Globus pallidus (tissue), 1 donor: ENCODE measurements at regions not wholly inside any gene's neighbourhood (a gene's known extent, or its start where the extent isn't known, plus 50 kb on each side); places are given as distances from the start of the nearest gene placed in this dataset.

Experiments used
- DNase-seq: peaks from one replicate; pipeline ENCODE4 v3.0.0-alpha.2; 2015; ENCODE audit warnings: low spot score

DNA sequence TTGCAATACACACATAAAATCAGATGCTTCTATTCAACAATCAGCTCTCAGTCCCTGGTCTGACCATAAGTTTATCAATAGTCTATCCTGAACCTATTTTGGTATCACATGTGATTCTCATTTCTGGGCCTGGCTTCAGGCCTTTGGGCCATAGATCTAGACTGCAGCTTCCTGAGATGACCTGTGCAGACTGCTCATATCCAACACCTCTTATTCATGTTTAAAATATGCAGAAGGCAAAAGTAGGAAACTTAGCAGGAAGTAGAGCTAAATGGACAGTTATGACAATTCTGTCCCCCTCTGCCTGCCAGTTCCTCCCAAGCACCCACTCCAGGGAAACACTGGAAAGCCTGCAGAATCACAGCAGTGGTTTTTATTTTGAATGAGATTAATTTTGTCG lies 53.3 kb downstream of the C7orf25 start:
- DNase-seq, result no peak

DNA sequence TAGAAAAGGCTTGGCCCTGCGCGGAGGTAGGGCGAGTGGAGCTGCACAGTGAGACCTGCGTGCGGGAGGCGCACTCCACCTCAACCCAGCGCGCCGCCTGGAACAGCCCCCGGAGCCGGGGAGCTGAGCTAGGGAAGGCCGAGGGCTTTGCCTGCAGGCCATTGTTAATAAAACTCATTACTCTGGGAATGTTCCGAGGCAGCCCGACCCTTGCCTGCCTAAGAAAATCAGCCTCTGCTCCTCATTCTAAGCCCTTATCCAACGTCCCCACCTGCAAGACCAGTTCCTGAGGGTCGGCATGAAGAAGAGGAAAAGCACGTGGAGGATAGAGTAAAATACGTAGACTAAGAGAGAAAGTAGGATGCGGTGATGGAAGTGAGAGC lies 55.3 kb downstream of the C7orf25 start:
- no peak for DNase-seq

DNA sequence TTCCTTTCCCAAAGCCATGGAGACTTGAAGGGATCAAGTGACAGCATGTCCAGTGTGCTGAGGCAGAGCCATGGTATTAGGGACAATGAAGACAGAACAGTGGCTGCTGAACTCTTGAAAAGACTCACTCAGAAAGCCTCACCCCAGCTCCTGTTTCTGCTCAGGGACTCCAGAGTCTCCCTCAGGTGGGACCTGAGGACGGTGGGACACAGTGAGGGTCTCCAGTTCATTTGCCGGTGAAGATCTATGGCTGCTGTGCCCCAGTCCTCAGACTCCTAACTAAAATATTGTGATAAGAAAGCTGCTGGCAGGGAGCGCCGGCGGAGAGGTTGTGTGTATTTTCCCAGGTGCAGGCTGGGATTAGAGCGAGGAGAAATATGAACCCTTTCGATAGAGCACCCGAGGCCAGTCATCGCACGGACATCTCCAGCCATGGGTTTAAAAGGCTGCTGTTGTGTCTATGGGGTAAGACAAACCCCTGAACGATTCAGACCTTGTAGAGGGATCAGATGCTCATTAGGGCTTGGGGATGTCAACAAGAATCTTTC lies 57.2 kb downstream of the C7orf25 start:
- DNase-seq, result no peak

DNA sequence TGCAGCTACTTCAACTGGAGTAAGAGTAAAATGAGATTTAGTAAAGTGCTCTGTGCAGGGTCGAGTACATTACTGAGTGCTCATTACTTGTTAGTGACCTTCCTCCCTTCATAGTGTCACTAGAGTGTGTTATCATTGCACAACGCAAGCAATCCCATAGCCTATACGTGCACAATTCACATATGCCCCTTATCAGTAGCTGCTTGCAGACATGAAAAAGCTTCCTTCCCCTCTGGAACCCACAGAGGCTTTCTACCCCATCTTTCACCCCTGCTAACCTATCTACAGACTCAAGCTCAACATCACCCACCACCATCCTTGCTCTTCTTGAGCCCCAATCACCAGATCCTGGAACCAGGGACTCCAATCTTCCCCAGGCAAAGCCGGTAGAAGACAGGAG lies 59.3 kb downstream of the C7orf25 start:
- DNase-seq, result no peak

DNA sequence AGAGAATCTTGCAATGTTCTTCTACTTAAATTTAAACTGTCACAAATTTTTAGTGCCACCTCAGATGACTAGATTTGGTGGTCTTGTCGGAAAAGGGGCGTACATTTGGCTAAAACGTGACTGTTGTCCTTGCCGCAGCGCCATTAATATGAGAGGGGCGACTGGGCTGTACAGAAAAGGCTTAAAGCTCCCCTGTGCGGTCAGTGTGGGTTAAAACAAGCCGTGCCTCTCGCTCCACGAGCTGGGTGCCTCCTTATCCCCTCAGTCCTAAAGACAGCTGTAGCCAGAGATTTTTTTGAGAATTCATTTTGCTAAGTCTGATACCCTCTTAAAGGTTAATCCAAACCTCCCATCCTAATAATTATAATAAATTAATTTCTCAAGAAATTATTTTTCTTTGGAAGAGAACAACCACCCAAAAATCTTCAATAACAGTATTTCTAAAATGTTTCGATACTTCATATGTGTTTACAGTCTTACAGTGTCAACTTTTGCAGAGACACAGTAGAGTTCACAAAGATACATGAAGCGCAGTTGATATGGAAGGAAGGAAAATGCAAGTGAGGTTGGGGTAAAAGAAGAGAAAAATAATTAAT lies 68.6 kb downstream of the C7orf25 start:
- peak; percentile 47 for DNase-seq

DNA sequence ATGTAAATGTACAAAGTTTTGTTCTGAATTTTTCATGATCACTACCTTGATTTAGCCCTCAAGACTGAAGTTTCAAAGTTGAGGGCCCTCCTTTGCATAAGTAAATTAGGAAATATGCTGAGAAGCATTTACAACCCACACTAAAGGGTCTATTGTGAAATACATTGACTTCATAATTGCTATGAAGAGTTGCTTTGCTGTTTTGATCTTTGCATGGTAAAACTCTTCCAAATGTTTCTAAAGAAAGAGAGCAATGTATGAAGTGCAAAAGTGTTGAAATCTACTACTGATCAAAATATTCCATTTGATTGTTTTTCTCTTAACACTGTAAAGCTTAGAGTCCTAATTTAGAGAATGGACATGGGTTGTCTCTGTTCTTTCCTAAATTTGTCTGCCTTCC lies 77.2 kb downstream of the C7orf25 start:
- DNase-seq, result no peak

DNA sequence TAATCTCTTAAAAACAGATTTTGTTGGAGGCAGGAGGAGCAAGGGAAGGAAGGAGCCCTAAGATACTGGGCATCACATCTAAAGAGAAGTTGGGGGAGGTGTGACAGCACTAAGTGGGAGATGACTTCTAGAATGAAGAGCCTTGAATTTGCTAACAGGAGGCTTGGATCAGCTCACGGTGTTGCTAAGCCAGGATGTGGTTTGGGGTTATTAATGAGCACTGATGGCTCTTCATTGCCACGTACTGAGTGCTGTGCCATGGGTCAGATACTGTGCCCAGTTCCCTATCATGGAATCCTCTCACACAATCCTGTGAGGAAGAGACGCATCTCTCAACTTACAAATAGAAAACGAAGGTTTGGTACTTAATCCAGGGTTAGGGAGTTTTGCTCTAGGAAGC lies 78.5 kb downstream of the C7orf25 start:
- no peak for DNase-seq

DNA sequence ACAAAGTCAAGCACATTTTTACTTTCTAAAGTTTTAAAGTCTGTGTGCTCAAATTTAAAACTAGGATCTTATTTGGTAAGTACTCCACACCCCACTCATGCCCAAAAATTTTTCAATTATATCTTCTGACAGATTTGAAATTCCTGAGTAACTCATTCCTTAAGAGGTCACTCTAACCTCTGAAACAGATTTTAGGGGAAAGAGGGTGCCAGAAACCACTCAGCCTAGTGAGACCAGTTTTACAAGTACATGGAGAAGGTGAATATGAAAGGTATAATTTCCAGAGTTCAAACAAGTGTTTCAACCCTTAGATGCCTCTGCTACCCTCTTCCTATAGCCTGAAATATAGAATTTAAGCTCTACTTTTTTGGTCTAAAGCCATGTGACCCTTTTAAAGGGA lies 79.2 kb downstream of the C7orf25 start:
- no peak for DNase-seq

DNA sequence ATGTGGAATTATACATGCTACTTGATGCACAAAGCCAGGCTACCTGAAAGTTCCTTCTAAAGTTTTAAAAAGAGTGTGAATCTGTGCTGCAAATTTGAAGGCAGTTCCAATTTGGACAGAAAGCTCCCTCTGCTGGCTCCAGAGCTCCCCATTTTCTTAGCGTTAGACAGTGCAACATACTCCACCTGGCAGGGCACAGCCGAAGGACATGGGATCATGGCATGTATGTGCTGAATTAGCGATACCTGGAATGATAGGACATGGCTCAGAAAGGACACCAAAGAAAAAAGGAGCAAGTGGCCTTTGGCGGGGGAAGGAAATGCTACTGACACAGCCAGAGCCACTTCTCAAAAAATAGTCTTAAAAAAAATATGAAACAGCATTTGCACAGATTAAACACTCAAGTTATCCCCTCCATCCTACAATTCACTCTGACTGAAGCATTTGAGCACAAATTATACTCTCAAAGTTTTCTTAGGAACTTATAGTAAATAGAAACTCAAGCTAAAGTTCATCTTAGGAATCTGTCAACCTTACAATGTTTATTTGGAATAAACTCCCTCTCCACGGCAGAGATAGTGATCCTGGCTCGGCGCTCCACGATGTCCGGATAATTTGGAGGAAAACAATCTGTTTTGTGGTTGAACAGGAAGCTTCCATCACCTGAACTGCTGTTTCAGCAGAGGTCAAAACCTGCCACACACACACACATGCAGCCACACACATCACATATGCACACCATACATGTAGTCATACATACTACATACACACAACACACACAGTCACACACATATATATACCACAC lies 80.0 kb downstream of the C7orf25 start:
- DNase-seq, result peak; percentile 50

DNA sequence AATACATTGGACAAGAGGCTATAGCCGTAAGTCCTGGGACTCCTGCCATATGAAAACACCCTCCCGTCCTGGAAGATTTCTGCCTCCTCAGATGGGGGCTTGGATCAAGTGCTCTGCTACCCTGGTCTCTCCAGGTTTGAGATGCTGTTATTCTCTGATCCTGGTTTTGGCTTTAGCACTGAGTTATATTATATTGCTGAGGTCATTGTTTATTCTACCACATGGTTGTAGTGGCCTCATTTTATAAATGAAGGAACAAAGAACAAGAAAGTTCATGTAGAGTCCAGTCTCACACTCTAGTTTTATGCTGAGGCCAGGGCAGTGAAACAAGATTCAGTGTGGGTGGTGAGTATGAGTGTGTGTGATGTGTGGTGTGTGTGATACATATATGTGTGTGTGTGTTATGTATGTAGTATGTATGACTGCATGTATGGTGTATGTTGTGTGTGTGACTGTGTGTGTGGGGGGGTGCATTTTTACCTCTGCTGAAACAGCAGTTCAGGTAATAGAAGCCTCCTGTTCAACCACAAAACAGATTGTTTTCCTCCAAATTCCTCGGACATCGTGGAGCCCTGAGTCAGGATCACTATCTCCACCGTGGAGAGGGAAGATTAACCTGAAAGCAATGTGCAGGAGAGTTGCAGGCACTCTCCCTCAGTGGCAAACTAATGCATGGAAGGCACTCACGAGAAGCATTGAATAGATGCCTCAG lies 80.7 kb downstream of the C7orf25 start:
- DNase-seq, result no peak

DNA sequence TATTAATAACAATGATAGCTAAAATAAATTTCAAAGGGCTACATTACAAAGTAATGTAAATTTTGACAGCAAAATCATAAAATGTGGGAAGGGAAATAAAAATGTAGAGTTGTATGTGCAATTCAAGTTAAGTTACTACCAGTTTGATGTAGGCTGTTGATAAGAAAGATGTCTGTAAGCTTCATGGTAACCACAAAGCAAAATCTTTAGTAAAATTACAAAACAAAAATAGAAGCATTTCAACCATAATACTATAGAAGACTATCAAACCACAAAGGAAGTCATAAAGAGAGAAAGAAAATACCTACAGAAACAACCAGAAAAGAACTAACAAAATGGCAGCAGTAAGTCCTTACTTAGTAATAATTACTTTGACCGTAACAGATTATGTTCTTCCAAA lies 99.1 kb downstream of the C7orf25 start:
- DNase-seq, result no peak

DNA sequence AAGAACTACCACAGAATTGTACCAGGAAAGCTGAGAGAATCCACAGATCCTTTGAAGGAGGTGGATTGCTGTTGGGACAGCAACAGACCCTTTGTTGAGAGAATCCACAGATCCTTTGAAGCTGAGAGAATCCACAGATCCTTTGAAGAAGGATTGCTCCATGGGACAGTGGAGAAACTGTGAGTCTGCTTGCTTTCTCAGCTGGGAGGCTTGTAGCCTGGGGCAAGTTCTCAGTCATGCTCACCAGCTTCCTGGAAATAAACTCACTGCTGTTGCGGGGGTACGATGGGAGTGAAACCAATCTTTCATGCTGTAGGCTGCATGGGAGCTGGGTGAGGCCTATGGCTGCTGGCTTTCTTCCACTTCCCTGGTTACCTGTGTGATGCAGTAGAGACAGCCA lies 106.3 kb downstream of the C7orf25 start:
- DNase-seq, result no peak

DNA sequence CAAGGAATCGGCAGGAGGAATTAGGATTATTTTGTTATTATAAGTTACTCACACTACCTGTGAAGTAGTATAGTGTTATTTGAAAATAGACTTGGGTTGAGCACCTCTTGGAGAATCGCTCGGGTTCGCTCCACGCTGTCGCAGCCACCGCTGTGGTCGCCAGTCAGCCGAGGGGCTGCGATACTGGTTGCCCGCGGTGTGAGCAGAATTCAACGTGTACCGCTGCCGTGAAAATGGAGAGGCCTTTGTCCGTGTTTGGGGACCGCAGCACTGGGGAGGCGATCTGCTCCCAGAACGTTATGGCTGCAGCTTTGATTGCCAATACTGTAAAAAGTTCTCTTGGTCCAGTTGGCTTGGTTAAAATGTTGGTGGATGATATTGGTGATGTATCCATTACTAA lies 117.2 kb downstream of the C7orf25 start:
- DNase-seq, result no peak

DNA sequence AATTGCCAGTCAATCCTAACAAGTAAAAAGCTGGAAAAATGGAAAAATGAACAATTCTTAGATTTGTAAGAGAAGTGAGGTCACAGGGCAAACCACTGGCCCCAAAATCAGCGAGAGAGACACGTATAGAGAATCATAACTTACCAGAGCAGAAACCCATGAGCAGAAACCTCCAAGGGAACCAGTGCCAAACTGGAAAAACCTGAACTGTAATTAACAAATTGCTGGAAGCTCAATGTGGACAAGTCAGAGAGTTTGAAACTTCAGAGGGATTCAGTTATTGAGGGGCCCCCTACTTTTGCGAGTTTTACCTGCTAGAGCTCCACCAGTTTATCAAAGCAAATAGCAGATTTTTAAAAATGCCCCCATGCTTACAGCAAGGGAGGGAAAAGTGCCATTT lies 119.0 kb downstream of the C7orf25 start:
- DNase-seq, result no peak

DNA sequence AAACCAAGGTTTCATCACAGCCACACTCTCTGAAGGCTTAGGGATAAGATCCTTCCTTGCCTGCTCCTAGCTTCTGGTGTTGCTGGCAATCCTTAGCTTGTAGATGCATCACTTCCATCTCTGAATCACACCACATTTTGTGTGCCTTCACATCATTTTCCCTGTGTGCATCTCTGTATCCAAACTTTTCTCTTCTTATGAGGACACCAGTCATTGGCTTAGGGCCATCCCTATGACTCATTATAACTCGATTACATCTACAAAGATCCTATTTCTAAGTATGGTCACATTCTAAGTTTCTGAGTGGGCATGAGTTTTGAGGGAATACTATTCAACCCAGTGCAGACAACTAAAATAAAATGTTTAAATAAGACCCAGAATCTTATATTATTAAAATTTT lies 121.7 kb downstream of the C7orf25 start:
- no peak for DNase-seq

DNA sequence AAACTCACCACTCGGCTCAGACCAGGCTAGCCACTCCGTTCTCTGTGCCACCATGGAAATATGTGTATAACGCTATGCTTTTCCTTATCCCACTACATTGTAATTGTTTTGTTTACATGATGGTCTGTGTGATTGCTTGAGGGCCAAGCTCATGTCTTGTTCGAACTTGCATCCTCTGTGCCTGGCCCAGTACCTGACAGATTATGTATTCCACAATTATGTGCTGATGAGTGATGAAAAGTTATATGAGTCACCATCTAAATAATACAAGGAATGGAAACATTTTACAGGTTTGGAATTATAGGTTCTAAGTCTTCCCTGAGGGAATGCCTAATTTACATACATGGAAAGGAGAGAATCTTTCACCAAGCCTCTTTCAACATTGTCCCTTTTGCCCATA lies 137.4 kb downstream of the C7orf25 start:
- DNase-seq, result no peak

DNA sequence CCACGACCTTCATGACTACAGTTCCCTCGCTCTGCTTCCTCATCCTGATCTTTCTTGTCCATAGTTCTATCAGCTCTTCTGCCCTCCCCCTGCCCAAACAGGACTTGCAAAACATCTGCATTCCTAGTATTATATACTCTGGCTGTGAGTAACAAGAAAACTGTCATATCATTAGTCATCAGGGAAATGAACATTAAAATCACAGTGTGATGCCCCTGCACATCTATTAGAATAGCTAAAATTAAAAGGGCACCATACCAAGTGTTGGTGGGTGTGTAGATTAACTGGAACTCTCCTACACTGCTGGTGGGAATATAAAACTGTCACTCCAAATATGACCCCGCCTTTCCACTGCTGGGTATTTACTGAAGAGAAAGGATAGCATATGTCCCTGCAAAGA lies 141.8 kb downstream of the C7orf25 start:
- no peak for DNase-seq

DNA sequence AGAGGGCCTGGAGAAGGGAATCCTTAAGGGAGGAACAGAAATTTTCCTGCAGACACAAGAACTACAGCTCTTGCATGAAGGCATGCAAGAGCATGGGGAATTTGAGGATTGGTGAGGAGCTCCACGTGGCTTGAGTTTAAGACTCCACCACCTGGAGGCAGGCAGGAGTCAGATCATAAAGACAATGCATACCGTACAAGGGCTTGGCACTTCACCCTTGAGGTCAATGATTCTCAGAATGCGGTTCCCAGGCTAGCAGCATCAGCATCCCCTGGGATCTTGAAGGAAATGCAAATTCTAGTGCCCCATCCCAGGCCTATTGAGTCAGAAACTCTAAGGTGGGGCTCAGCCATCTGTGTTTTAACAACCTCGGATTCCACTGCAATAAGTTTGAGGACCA lies 143.8 kb downstream of the C7orf25 start:
- DNase-seq, result no peak

DNA sequence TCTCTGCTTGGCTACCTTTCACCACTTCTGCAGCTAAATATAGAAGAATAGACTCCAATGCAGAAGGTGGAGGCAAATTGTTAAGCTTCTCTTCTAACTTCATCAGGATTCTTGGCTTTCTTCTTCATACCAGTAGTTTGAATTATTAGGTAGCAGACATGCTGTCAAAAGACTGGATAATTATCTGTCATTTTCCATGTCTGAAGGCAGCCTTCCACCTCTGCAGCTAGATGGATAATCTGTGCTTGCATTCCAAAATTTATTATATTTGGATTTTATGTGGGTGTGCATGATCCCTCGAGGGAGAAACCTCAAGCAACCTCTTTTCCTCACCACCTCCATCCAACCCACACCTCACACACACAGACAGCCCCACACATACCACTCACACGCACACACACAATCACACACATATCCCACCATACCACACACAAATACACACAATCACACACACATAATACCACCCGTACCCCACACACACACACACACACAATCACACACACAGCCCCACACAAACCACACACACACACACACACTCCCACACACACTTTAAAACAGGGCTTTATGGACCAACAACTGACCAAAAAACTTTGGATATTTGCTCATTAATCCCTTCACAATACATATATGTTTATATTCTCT lies 145.0 kb downstream of the C7orf25 start:
- DNase-seq, result no peak

DNA sequence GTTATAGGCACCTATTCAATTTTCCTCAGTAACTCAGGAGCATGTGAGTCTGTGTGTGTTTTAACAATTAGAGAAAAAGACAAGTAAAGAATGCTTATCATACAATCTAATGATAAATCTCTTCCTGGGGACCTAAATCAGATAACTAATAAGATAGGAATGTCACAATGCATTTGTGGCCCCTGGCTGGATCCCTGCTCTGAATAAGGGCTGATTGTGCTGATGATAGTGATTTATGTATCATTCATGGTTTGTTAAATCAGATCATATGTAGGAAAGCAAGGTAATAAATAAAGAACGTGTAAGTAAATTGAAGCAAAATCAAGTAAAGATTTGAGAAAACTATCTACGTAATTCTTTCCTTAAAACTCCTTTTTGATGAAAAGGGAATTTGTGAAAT lies 145.9 kb downstream of the C7orf25 start:
- DNase-seq, result no peak

DNA sequence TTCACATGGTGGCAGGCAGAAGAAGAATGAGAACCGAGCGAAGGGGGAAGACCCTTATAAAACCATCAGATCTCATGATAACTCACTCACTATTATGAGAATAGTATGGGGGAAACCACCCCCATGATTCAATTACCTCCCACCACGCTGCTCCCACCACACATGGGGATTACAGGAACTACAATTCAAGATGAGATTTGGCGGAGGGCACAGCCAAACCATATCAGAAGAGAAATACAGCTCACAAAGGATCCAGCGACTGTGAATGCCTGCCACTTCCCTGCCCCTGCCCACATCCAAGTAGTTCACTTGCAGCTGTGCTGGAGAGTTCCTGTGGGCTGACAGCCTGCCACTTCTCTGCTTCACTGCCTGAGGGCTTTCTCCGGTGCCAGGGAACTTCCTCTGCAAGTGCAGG lies 148.7 kb downstream of the C7orf25 start:
- no peak for DNase-seq

DNA sequence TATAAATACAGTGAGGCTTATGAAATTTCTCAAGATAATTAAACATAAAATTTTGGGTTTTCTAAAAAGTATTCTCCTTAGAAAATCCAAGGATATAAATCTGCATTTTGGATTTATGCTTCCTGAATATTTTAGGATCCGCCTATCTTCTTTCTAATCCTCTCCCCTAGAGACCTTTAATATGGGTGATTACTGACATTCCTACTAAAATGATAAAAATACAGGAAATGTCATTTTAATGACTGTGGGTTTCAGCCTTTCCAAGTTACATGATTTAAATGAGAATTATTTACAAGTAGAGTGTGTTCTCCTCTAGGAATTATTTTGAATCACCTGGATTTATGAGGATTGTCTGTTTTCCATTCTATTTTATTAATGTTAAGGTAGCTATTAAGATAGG lies 150.4 kb downstream of the C7orf25 start:
- DNase-seq, result no peak

DNA sequence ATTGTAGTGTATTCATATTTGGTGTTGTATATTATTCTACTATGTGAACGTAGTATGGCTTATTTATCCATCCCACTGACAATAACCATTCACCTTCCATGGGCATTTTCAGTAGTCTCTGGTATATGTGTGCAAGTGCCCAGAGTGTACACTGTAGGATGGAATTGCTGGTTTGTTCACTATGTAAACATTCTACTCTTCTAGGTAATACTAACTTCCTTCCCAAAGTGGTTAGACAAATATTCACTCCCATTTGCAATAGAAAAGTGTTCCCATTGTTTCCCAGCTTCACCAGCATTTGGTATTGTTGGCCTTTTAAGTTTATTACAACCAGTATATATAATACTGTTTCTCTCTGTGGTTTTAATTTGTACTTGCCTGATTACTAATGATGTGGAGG lies 153.7 kb downstream of the C7orf25 start:
- DNase-seq, result no peak
